Transverse colon (tissue), 4 donors: ENCODE measurements at regions not wholly inside any gene's neighbourhood (a gene's known extent, or its start where the extent isn't known, plus 50 kb on each side); places are given as distances from the start of the nearest gene placed in this dataset.
A peak's percentile ranks its signal among the peaks of the same experiment; 100 is the strongest.

Experiments
- DNase-seq: peaks from one replicate; pipeline ENCODE4 v3.0.0-alpha.2; 2019
- H3K27ac ChIP-seq, 4 donors: fragments of 200-600 bp; sonication (generic); 2 replicates each; pipeline ENCODE4 v1.5.1; 2016 to 2018; ENCODE audit warnings: inconsistent platforms in 4 of 4
- H3K27me3 ChIP-seq: fragments of 200-600 bp; sonication (generic); 2 replicates; pipeline ENCODE4 v1.5.1; 2017; ENCODE audit warnings: inconsistent platforms
- H3K36me3 ChIP-seq, 4 donors: fragments of 200-600 bp; sonication (generic); 2 replicates each; pipeline ENCODE4 v1.5.1; 2017 to 2019; ENCODE audit warnings: inconsistent platforms in 4 of 4
- H3K4me1 ChIP-seq, 4 donors: fragments of 200-600 bp; sonication (generic); 2 replicates each; pipeline ENCODE4 v1.5.1; 2017 to 2020; ENCODE audit warnings: inconsistent platforms in 4 of 4
- H3K4me3 ChIP-seq, 4 donors: fragments of 200-600 bp; sonication (generic); 1 replicate in 1 of 4; 2 replicates in 3 of 4; pipeline versions ENCODE4 v1.5.1 to v1.6.1; 2017 to 2019; ENCODE audit warnings: inconsistent platforms in 4 of 4
- H3K9me3 ChIP-seq, 2 donors: fragments of 200-600 bp; sonication (generic); 2 replicates each; pipeline ENCODE4 v1.5.1; 2017 to 2019; ENCODE audit warnings: inconsistent platforms in 2 of 2
- CTCF ChIP-seq, 5 experiments: fragments of 200-600 bp in 3 of 5; fragments of 450-650 bp in 2 of 5; sonication (generic) in 3 of 5; IDR thresholded peaks; 1 replicate in 2 of 5; 2 replicates in 3 of 5; pipeline ENCODE4 v1.5.1; 2016 to 2017; ENCODE audit warnings: antibody characterized with exemption in 5 of 5, inconsistent platforms in 3 of 5, mild to moderate bottlenecking in 2 of 5, moderate library complexity in 1 of 5
- EP300 ChIP-seq: sonication (generic); formaldehyde crosslinking; IDR thresholded peaks from one replicate; pipeline ENCODE4 v1.6.1; 2017; ENCODE audit warnings: antibody characterized with exemption, low read depth
- POLR2A ChIP-seq: fragments of 450-650 bp; IDR thresholded peaks from one replicate; pipeline ENCODE4 v1.6.1; 2016; ENCODE audit warnings: antibody characterized with exemption, mild to moderate bottlenecking, moderate library complexity
- POLR2AphosphoS5 ChIP-seq, 3 donors: sonication (generic); formaldehyde crosslinking; IDR thresholded peaks; one replicate each; pipeline ENCODE4 v1.6.1; 2016; ENCODE audit warnings: antibody characterized with exemption in 3 of 3
- WGBS, 2 donors: methylation state at CpG; one replicate each; pipeline ENCODE4 v1.1.5; 2018; ENCODE audit warnings: low coverage in 1 of 2; 5-methylcytosine and 5-hydroxymethylcytosine counted together
- in situ Hi-C, 4 donors: fragments of 200-750 bp; cut with MboI; loops; one replicate each; pipeline versions ENCODE4 v1.15.0 to v1.15.1; 2017; ENCODE audit warnings: low sequenced_read_pairs in 3 of 4, low pct_ligation_motif_present in 1 of 4, low pct_unique_long_range_greater_than_20kb in 1 of 4
- intact Hi-C: fragments of 100-400 bp; cut with DNase I; formaldehyde crosslinking; loops from one replicate; pipeline ENCODE4 v1.15.1; 2023; ENCODE audit warnings: low total_unique reads

GRCh38 chr2:144693179-144693578 lies 173.3 kb upstream of the ZEB2 start:
- Histone ChIP-seq H3K36me3 (no peaks in the 10 kb centered on the region), H3K9me3 (no peaks in the 10 kb centered on the region), H3K27ac (no peak overlapping the region), H3K4me1 (no peaks in the 10 kb centered on the region), H3K4me3 (no peak overlapping the region), H3K27me3 (no peaks in the 10 kb centered on the region)
- intact Hi-C loops (no loop called here), in situ Hi-C loops (no loop called here)
- DNase-seq: no peak
- TF ChIP-seq POLR2A (no peak), EP300 (no peak), POLR2AphosphoS5 (IDR thresholded peaks at IDR 0.05) (no peak), CTCF (IDR thresholded peaks at IDR 0.05) (no peak)
- 76 to 84% methylated on average over 3 of the region's 3 CpGs for WGBS, 2 donors

- WGBS, 2 donors: 68 to 69% methylated on average over 5 of the region's 5 CpGs
- Histone ChIP-seq H3K36me3 (no peaks in the 10 kb centered on the region), H3K4me1 (no peaks in the 10 kb centered on the region), H3K9me3 (no peaks in the 10 kb centered on the region), H3K4me3 (no peak overlapping the region), H3K27me3 (no peaks in the 10 kb centered on the region), H3K27ac (no peak overlapping the region)
- intact Hi-C loops (no loop called here), in situ Hi-C loops (no loop called here)
- DNase-seq: no peak
- TF ChIP-seq CTCF (IDR thresholded peaks at IDR 0.05) (no peak), POLR2AphosphoS5 (IDR thresholded peaks at IDR 0.05) (no peak), POLR2A (no peak), EP300 (no peak)
Measured at GRCh38 chr2:144692661-144693060, 172.7 kb upstream of the ZEB2 start.

GRCh38 chr2:144690771-144691170 lies 170.9 kb upstream of the ZEB2 start:
- 70 to 77% methylated on average over 2 of the region's 2 CpGs for WGBS, 2 donors
- DNase-seq: no peak

GRCh38 chr2:144686518-144687215 lies 166.7 kb upstream of the ZEB2 start:
- Histone ChIP-seq H3K27ac (peak overlapping the region in 1 of 4 donors; percentile 13), H3K9me3 (no peaks in the 10 kb centered on the region), H3K4me1 (no peaks in the 10 kb centered on the region), H3K27me3 (no peaks in the 10 kb centered on the region), H3K36me3 (no peaks in the 10 kb centered on the region), H3K4me3 (no peak overlapping the region)
- TF ChIP-seq CTCF (IDR thresholded peaks at IDR 0.05) (no peak), POLR2A (no peak), POLR2AphosphoS5 (IDR thresholded peaks at IDR 0.05) (no peak), EP300 (no peak)
- intact Hi-C loops (no loop called here), in situ Hi-C loops (no loop called here)
- 66 to 70% methylated on average over 2 of the region's 2 CpGs for WGBS, 2 donors
- no peak for DNase-seq

More at GRCh38 chr2:144690771-144691170, 170.9 kb upstream of the ZEB2 start:
- Histone ChIP-seq H3K4me1 (no peaks in the 10 kb centered on the region), H3K27me3 (no peaks in the 10 kb centered on the region), H3K36me3 (no peaks in the 10 kb centered on the region), H3K4me3 (no peak overlapping the region), H3K9me3 (no peaks in the 10 kb centered on the region), H3K27ac (no peak overlapping the region)
- intact Hi-C loops: loop anchor here (2.0 kb wide), 1 partner anchor 16 kb away; no protein-coding TSS in a partner anchor
- in situ Hi-C loops: no loop called here
- no peak for TF ChIP-seq EP300
- TF ChIP-seq POLR2A: no peak
- TF ChIP-seq CTCF (IDR thresholded peaks at IDR 0.05): no peak
- TF ChIP-seq POLR2AphosphoS5 (IDR thresholded peaks at IDR 0.05): no peak
